MM.1S (cell line): ENCODE measurements at regions not wholly inside any gene's neighbourhood (a gene's known extent, or its start where the extent isn't known, plus 50 kb on each side); places are given as distances from the start of the nearest gene placed in this dataset.

ENCODE experiments used
- EZH2phosphoT487 ChIP-seq: fragments of 300-600 bp; sonication (generic); IDR thresholded peaks from 2 replicates; pipeline ENCODE4 v1.6.1; 2018; ENCODE audit warnings: antibody characterized with exemption, low read length
- TF ChIP-seq, protein P1 (sequence below): fragments of 300-600 bp; sonication (generic); IDR thresholded peaks from 2 replicates; pipeline ENCODE4 v1.5.1; 2016; ENCODE audit warnings: antibody characterized with exemption, low read length, mixed read lengths

DNA sequence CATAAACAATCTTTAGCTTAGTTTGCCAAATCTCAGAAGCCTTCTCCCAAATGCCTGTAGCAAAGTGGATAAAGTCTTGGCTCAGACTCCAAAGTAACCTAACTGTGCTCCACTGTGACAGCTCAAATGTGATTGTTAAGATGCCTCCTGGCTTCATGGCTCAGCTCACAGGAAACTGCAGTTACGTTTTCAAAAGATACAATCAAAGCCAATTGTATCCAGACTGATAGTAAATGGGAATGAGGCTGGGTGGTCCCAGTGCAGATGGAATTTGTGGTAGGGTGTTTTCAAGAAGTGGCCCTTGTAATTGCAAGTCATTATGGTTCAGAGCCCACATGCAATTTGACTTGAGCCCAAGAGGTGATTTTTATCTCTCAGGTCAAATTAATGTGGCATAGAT is 151.2 kb upstream of the TAB2 start:
- no peak for TF ChIP-seq EZH2phosphoT487
- TF ChIP-seq, protein P1, sequence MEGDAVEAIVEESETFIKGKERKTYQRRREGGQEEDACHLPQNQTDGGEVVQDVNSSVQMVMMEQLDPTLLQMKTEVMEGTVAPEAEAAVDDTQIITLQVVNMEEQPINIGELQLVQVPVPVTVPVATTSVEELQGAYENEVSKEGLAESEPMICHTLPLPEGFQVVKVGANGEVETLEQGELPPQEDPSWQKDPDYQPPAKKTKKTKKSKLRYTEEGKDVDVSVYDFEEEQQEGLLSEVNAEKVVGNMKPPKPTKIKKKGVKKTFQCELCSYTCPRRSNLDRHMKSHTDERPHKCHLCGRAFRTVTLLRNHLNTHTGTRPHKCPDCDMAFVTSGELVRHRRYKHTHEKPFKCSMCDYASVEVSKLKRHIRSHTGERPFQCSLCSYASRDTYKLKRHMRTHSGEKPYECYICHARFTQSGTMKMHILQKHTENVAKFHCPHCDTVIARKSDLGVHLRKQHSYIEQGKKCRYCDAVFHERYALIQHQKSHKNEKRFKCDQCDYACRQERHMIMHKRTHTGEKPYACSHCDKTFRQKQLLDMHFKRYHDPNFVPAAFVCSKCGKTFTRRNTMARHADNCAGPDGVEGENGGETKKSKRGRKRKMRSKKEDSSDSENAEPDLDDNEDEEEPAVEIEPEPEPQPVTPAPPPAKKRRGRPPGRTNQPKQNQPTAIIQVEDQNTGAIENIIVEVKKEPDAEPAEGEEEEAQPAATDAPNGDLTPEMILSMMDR, result no peak
